22Rv1 (cell line): ENCODE measurements at regions not wholly inside any gene's neighbourhood (a gene's known extent, or its start where the extent isn't known, plus 50 kb on each side); places are given as distances from the start of the nearest gene placed in this dataset.

ENCODE experiments used
- CTCF ChIP-seq: fragments of 450-650 bp; IDR thresholded peaks from 2 replicates; pipeline ENCODE4 v1.5.1; 2017; ENCODE audit warnings: mild to moderate bottlenecking
- ZFX ChIP-seq: fragments of 450-650 bp; IDR thresholded peaks from 2 replicates; pipeline ENCODE4 v1.6.1; 2017; ENCODE audit warnings: antibody characterized with exemption, borderline replicate concordance

- TF ChIP-seq CTCF = no peak
- no peak for TF ChIP-seq ZFX
These were observed 216.4 kb upstream of the IRF2BP2 start for GRCh38 chr1:234826352-234826751.
